Natural killer cell (primary cell): ENCODE measurements at regions not wholly inside any gene's neighbourhood (a gene's known extent, or its start where the extent isn't known, plus 50 kb on each side); places are given as distances from the start of the nearest gene placed in this dataset.
"Not testable (repeated sequence)": the region's sequence is repeated elsewhere in the genome, so short reads cannot be mapped to it uniquely, and the experiment has no call there.

Experiments
- ATAC-seq, 3 donors: fragments of 150-1000 bp in 2 of 3; fragments of 200-7000 bp in 1 of 3; cut with Tn5 transposase; 1 replicate in 1 of 3; 2 replicates in 2 of 3; pipeline ENCODE4 v1.10.0; 2021; ENCODE audit warnings: mild to moderate bottlenecking in 2 of 3, moderate library complexity in 2 of 3
- DNase-seq, 2 donors: peaks; one replicate each; pipeline versions ENCODE4 v3.0.0 to v3.0.0-alpha.2; 2013 to 2021; ENCODE audit warnings: mixed read lengths in 1 of 2
- H3K27ac ChIP-seq: one replicate; pipeline ENCODE4 v1.5.1; 2013; ENCODE audit warnings: mild to moderate bottlenecking, low read length
- H3K27me3 ChIP-seq: one replicate; pipeline ENCODE4 v1.6.1; 2013; ENCODE audit warnings: low read length; ENCODE audit not compliant: control insufficient read depth, insufficient read depth
- H3K36me3 ChIP-seq: one replicate; pipeline ENCODE4 v1.6.1; 2013; ENCODE audit warnings: low read length; ENCODE audit not compliant: control insufficient read depth, insufficient read depth
- H3K4me1 ChIP-seq: one replicate; pipeline ENCODE4 v1.6.1; 2013; ENCODE audit warnings: low read length; ENCODE audit not compliant: control insufficient read depth, insufficient read depth
- H3K4me3 ChIP-seq: one replicate; pipeline ENCODE4 v1.5.1; 2013; ENCODE audit warnings: low read length
- H3K9me3 ChIP-seq: one replicate; pipeline ENCODE4 v1.6.1; 2013; ENCODE audit warnings: low read length; ENCODE audit not compliant: control insufficient read depth, insufficient read depth
- H3K27ac Mint-ChIP-seq, 2 donors: one replicate each; pipeline ENCODE4 v1.8.0; 2022; ENCODE audit warnings: mild to moderate bottlenecking in 2 of 2, mixed read lengths in 2 of 2, moderate library complexity in 1 of 2
- H3K27me3 Mint-ChIP-seq, 2 donors: one replicate each; pipeline ENCODE4 v1.8.0; 2022; ENCODE audit warnings: low read depth in 2 of 2, mixed read lengths in 2 of 2
- H3K36me3 Mint-ChIP-seq: one replicate; pipeline ENCODE4 v1.8.0; 2022; ENCODE audit warnings: mixed read lengths
- H3K4me1 Mint-ChIP-seq, 2 donors: one replicate each; pipeline ENCODE4 v1.8.0; 2022; ENCODE audit warnings: mixed read lengths in 2 of 2
- H3K4me3 Mint-ChIP-seq: one replicate; pipeline ENCODE4 v1.8.0; 2022; ENCODE audit warnings: mild to moderate bottlenecking, moderate library complexity, mixed read lengths
- H3K9me3 Mint-ChIP-seq, 2 donors: one replicate each; pipeline ENCODE4 v1.8.0; 2022; ENCODE audit warnings: mixed read lengths in 2 of 2
- WGBS: methylation state at CpG from one replicate; pipeline ENCODE4 v1.1.7; 2013; ENCODE audit warnings: missing lambda C conversion rate; ENCODE audit not compliant: insufficient coverage; 5-methylcytosine and 5-hydroxymethylcytosine counted together
- intact Hi-C: fragments of 100-400 bp; cut with micrococcal nuclease; formaldehyde crosslinking; loops from one replicate; pipeline ENCODE4 v1.14.2; 2022
- TF ChIP-seq, protein P1 (sequence below): fragments of 200-600 bp; IDR thresholded peaks from one replicate; pipeline ENCODE4 v1.8.0; 2022; ENCODE audit warnings: antibody characterized with exemption

DNA sequence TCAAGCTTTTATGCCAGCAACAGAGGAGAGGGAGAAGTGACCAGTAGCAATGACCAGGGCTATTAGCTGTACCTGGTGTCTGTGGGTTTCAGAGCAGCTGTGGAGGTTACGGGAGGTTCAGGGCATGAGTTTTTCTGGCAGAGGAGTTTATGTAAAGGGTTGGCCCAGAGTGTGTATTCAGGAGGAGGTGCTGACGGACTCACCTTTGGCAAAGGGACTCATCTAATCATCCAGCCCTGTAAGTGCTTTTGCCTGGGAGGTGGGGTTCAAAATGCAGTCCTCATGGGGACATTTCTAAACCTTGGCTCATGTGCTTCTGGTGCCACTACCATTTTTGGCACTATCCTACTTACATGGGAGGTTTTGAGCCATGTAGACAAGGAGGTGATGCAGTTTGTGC is 95.3 kb downstream of the DAD1 start:
- Mint-ChIP-seq H3K9me3 (no peaks in the 10 kb centered on the region), H3K36me3 (no peaks in the 10 kb centered on the region), H3K4me1 (peaks cover 76 to 77% of the 10 kb centered on the region in 2 donors)

DNA sequence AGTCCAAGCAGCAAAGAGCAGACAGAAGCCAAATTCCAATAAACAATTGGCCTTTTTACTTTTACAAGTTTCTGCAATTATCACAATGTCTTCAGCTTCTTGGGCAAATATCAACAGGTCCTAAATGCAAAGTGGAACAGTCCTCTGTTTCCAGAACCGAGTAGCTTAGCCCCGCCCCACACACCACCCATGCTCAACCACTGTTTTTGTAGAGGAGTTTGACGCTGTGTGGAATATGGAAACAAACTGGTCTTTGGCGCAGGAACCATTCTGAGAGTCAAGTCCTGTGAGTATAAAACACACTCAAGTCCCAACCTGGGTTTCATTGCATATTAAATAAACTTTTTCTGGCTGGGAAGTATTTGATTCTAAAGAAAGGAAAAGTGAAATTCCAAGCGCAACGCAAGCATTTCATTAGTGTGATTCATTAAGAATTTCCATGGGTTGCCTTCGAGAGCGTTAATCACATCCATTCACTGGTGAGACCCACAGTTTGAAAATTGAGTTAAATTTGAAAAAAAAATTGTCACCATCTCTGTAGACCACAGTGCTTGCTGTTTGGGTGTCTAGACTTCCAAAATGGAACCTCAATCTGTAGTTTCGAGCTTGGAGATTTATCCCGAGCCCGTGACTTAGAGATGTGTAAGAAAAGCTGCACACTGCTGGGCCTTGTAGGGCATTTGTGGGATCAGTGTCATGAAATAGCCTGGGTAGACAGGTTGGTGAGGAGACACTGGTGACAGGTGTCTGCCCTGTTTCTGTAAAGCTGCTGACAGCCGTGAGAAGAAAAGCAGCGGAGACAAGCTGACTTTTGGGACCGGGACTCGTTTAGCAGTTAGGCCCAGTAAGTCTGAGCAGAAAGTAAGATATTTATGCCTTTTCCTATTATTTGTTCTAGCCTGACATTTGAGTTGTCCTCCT is 96.1 kb downstream of the DAD1 start:
- Histone ChIP-seq H3K27me3 (no peaks in the 10 kb centered on the region), H3K9me3 (no peaks in the 10 kb centered on the region), H3K4me1 (peaks cover 67% of the 10 kb centered on the region), H3K27ac (peak overlapping the region; percentile 85), H3K4me3 (no peak overlapping the region), H3K36me3 (no peaks in the 10 kb centered on the region)
- intact Hi-C loops = loop anchor here (1.0 kb wide), 1 partner anchor 63 kb away; no protein-coding TSS in a partner anchor
- peaks cover 83 to 84% of the 10 kb centered on the region in 2 donors for H3K4me1 Mint-ChIP-seq
- no peaks in the 10 kb centered on the region for H3K9me3 Mint-ChIP-seq
- WGBS = 92% methylated on average over 11 of the region's 15 CpGs
- peak in 1 of 2 donors; percentile 47 for DNase-seq
- peak overlapping the region; percentile 86 to 89 for H3K27ac Mint-ChIP-seq
- TF ChIP-seq, protein P1, sequence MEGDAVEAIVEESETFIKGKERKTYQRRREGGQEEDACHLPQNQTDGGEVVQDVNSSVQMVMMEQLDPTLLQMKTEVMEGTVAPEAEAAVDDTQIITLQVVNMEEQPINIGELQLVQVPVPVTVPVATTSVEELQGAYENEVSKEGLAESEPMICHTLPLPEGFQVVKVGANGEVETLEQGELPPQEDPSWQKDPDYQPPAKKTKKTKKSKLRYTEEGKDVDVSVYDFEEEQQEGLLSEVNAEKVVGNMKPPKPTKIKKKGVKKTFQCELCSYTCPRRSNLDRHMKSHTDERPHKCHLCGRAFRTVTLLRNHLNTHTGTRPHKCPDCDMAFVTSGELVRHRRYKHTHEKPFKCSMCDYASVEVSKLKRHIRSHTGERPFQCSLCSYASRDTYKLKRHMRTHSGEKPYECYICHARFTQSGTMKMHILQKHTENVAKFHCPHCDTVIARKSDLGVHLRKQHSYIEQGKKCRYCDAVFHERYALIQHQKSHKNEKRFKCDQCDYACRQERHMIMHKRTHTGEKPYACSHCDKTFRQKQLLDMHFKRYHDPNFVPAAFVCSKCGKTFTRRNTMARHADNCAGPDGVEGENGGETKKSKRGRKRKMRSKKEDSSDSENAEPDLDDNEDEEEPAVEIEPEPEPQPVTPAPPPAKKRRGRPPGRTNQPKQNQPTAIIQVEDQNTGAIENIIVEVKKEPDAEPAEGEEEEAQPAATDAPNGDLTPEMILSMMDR = no peak
- H3K4me3 Mint-ChIP-seq = no peak overlapping the region
- ATAC-seq = no peak
- no peaks in the 10 kb centered on the region for H3K36me3 Mint-ChIP-seq
- H3K27me3 Mint-ChIP-seq = no peaks in the 10 kb centered on the region

More for the DNA sequence above, 95.3 kb downstream of the DAD1 start:
- H3K27ac Mint-ChIP-seq = peak overlapping the region; percentile 86 to 89
- H3K27me3 ChIP-seq = no peaks in the 10 kb centered on the region
- no peaks in the 10 kb centered on the region for H3K27me3 Mint-ChIP-seq
- no peak overlapping the region for H3K4me3 Mint-ChIP-seq
- H3K4me3 ChIP-seq = no peak overlapping the region
- H3K36me3 ChIP-seq = no peaks in the 10 kb centered on the region
- H3K4me1 ChIP-seq = peaks cover 65% of the 10 kb centered on the region
- TF ChIP-seq, protein P1 = no peak
- WGBS = 87% methylated on average over 2 of the region's 2 CpGs
- intact Hi-C loops = no loop called here
- H3K27ac ChIP-seq = peak overlapping the region; percentile 85
- H3K9me3 ChIP-seq = no peaks in the 10 kb centered on the region
- DNase-seq (peak in 1 of 2 donors; percentile 19), ATAC-seq (no peak)

- TF ChIP-seq, protein P1 = no peak
- no peaks in the 10 kb centered on the region for H3K27me3 ChIP-seq
- Mint-ChIP-seq H3K27me3 (no peaks in the 10 kb centered on the region), H3K9me3 (no peaks in the 10 kb centered on the region), H3K4me3 (peak overlapping the region; percentile 76), H3K4me1 (peaks cover 82 to 83% of the 10 kb centered on the region in 2 donors), H3K36me3 (no peaks in the 10 kb centered on the region), H3K27ac (peak overlapping the region; percentile 80 to 89)
- intact Hi-C loops = loop anchor here (1.0 to 2.0 kb wide), 2 partner anchors 15 to 64 kb away; no protein-coding TSS in a partner anchor
- H3K36me3 ChIP-seq = no peaks in the 10 kb centered on the region
- WGBS = 27% methylated on average over 9 of the region's 11 CpGs
- H3K27ac ChIP-seq = peak overlapping the region; percentile 85
- H3K4me1 ChIP-seq = peaks cover 66% of the 10 kb centered on the region
- no peaks in the 10 kb centered on the region for H3K9me3 ChIP-seq
- ATAC-seq = peak; percentile 78 to 95 (median 82)
- peak; percentile 47 to 79 for DNase-seq
- peak overlapping the region; percentile 2 for H3K4me3 ChIP-seq
These were observed 97.1 kb downstream of the DAD1 start for GRCh38 chr14:22491683-22492621.

- peaks cover 83 to 86% of the 10 kb centered on the region in 2 donors for H3K4me1 Mint-ChIP-seq
- WGBS = no CpG with 5 or more reads among the region's 3 CpGs
- DNase-seq, H3K36me3 Mint-ChIP-seq, H3K36me3 ChIP-seq, ATAC-seq, H3K27me3 Mint-ChIP-seq, H3K9me3 Mint-ChIP-seq, H3K9me3 ChIP-seq, H3K27me3 ChIP-seq, H3K4me3 ChIP-seq: not testable (repeated sequence)
- H3K4me3 Mint-ChIP-seq = peak overlapping the region; percentile 76
- H3K27ac Mint-ChIP-seq = peak overlapping the region; percentile 80 to 89
- intact Hi-C loops = loop anchor here (2.0 kb wide), 1 partner anchor 14 kb away; no protein-coding TSS in a partner anchor
- Histone ChIP-seq H3K27ac (peak overlapping the region; percentile 77), H3K4me1 (peaks cover 69% of the 10 kb centered on the region)
These were observed 98.0 kb downstream of the DAD1 start for GRCh38 chr14:22491053-22491452.
